ENCODE measurements at regions not wholly inside any gene's neighbourhood (a gene's known extent, or its start where the extent isn't known, plus 50 kb on each side); places are given as distances from the start of the nearest gene placed in this dataset.

DNA sequence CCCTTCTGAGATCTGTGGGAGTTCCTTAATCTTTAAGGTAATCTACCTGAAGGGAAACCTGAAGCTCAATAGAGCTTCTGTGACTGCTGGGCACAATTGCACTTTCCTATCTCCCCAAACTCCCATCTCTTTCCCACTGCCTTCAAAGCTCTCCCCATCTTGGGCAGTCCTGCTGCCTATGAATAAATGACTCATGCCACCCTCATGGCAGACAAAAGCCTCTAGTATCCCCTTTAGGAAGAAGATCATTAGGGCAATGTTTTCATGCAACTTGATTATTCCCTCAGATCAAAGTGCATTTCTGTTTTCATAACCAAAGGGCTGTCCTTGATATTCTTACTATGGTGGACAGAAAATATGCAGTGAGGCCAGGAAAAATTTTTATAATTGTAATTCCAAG, 704.9 kb upstream of the LRRN3 start:
- Mint-ChIP-seq H3K27me3 (peaks cover 1% of the 10 kb centered on the region), H3K36me3 (ENCODE audit: low read depth) (no peaks in the 10 kb centered on the region), H3K9me3 (no peaks in the 10 kb centered on the region), H3K27ac (no peak overlapping the region), H3K4me3 (no peak overlapping the region), H3K4me1 (ENCODE audit: low read depth) (no peaks in the 10 kb centered on the region)
- intact Hi-C loops (cut with micrococcal nuclease) = no loop called here
- TF ChIP-seq CTCF (IDR thresholded peaks at IDR 0.05) = no peak
- ATAC-seq = no peak
- no peak for DNase-seq
- POLR2A ChIA-PET = no interaction called here
- CTCF ChIA-PET = no interaction called here

DNA sequence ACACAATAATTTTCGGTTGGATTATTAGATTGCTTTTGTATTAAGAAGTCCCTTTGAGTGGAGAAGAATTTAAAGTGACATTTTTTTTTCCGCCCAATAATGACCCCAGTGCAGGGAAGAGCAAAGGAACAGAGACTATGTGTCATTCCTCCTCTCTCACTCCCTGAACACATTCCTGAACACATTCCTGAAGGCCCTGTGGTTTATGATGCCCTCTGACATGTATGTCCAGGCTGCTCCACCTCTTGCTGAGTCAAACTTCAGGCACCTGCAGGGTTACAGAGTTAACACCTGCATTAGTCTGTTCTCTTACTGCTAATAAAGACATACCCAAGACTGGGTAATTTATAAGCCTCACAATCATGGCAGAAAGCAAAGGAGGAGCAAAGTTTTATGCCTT, 704.0 kb upstream of the LRRN3 start:
- ChIA-PET CTCF (no interaction called here), POLR2A (no interaction called here)
- intact Hi-C loops (cut with micrococcal nuclease) = no loop called here

DNA sequence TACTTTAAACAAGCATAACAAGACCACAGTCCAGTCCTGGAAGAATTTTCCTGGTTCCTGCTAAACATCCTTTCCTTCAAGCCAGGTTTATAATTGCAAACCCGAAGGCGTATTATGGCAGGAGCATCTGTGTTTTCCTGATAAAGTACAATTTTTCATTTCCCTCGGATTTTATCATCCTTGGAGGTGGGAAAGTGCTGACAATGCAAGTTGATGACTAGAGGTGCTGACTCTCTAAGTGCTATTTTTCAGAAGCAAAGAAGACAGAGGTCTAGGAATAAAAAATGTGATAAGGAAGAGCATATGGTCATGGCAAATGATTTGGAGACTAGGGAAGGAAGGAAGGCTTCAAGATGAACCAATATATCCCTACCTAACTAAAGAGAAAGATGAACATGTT, 703.2 kb upstream of the LRRN3 start:
- ChIA-PET CTCF (no interaction called here), POLR2A (no interaction called here)
- Mint-ChIP-seq H3K36me3 (ENCODE audit: low read depth) (no peaks in the 10 kb centered on the region), H3K27ac (no peak overlapping the region), H3K4me1 (ENCODE audit: low read depth) (no peaks in the 10 kb centered on the region), H3K27me3 (peaks cover 1% of the 10 kb centered on the region), H3K4me3 (no peak overlapping the region), H3K9me3 (no peaks in the 10 kb centered on the region)
- DNase-seq = no peak
- intact Hi-C loops (cut with micrococcal nuclease) = no loop called here
- ATAC-seq = no peak
- no peak for TF ChIP-seq CTCF (IDR thresholded peaks at IDR 0.05)

More for the DNA sequence above, 704.0 kb upstream of the LRRN3 start:
- DNase-seq (no peak), ATAC-seq (no peak)
- Mint-ChIP-seq H3K4me3 (no peak overlapping the region), H3K36me3 (ENCODE audit: low read depth) (no peaks in the 10 kb centered on the region), H3K4me1 (ENCODE audit: low read depth) (no peaks in the 10 kb centered on the region), H3K9me3 (no peaks in the 10 kb centered on the region), H3K27me3 (peaks cover 1% of the 10 kb centered on the region), H3K27ac (no peak overlapping the region)
- TF ChIP-seq CTCF (IDR thresholded peaks at IDR 0.05) = no peak

- ATAC-seq = no peak
- intact Hi-C loops (cut with micrococcal nuclease) = no loop called here
- TF ChIP-seq CTCF (IDR thresholded peaks at IDR 0.05) = no peak
These were observed 702.5 kb upstream of the LRRN3 start for GRCh38 chr7:110388457-110388856.

GRCh38 chr7:110396021-110396420, 694.9 kb upstream of the LRRN3 start:
- intact Hi-C loops (cut with micrococcal nuclease) = no loop called here
- Mint-ChIP-seq H3K27me3 (no peaks in the 10 kb centered on the region), H3K4me3 (no peak overlapping the region), H3K4me1 (ENCODE audit: low read depth) (no peaks in the 10 kb centered on the region), H3K27ac (no peak overlapping the region), H3K36me3 (ENCODE audit: low read depth) (no peaks in the 10 kb centered on the region), H3K9me3 (no peaks in the 10 kb centered on the region)
- no peak for TF ChIP-seq CTCF (IDR thresholded peaks at IDR 0.05)
- ChIA-PET CTCF (no interaction called here), POLR2A (no interaction called here)
- DNase-seq (no peak), ATAC-seq (no peak)

More at GRCh38 chr7:110388457-110388856, 702.5 kb upstream of the LRRN3 start:
- DNase-seq = no peak
- Mint-ChIP-seq H3K4me1 (ENCODE audit: low read depth) (no peaks in the 10 kb centered on the region), H3K9me3 (no peaks in the 10 kb centered on the region), H3K27me3 (peaks cover 1% of the 10 kb centered on the region), H3K27ac (no peak overlapping the region), H3K4me3 (no peak overlapping the region), H3K36me3 (ENCODE audit: low read depth) (no peaks in the 10 kb centered on the region)
- ChIA-PET POLR2A (no interaction called here), CTCF (no interaction called here)

All from activated CD8-positive, alpha-beta T cell treated with anti-CD3 and anti-CD28 coated beads for 36 hours (primary cell).